Upper lobe of left lung (tissue), 6 donors: ENCODE measurements at regions not wholly inside any gene's neighbourhood (a gene's known extent, or its start where the extent isn't known, plus 50 kb on each side); places are given as distances from the start of the nearest gene placed in this dataset.

ENCODE experiments used
- ATAC-seq, 2 donors: fragments of 200-7000 bp; cut with Tn5 transposase; one replicate each; pipeline ENCODE4 v1.9.1; 2022; ENCODE audit warnings: mild to moderate bottlenecking in 2 of 2, moderate library complexity in 2 of 2; ENCODE audit not compliant: low FRiP score in 2 of 2
- DNase-seq, 2 donors: peaks; one replicate each; pipeline ENCODE4 v3.0.0-alpha.2; 2019 to 2020
- H3K27ac ChIP-seq, 4 donors: fragments of 200-600 bp; sonication (generic); one replicate each; pipeline ENCODE4 v1.5.1; 2016 to 2019
- H3K27me3 ChIP-seq, 4 donors: fragments of 200-600 bp; sonication (generic); one replicate each; pipeline ENCODE4 v1.5.1; 2017 to 2019
- H3K36me3 ChIP-seq, 4 donors: fragments of 200-600 bp; sonication (generic); one replicate each; pipeline ENCODE4 v1.5.1; 2016 to 2019
- H3K4me1 ChIP-seq, 4 donors: fragments of 200-600 bp; sonication (generic); one replicate each; pipeline ENCODE4 v1.5.1; 2018 to 2019
- H3K4me3 ChIP-seq, 4 donors: fragments of 200-600 bp; sonication (generic); one replicate each; pipeline ENCODE4 v1.5.1; 2017 to 2019; ENCODE audit warnings: mild to moderate bottlenecking in 2 of 4, moderate library complexity in 1 of 4
- H3K9me3 ChIP-seq, 4 donors: fragments of 200-600 bp; sonication (generic); one replicate each; pipeline ENCODE4 v1.5.1; 2018 to 2019
- CTCF ChIP-seq, 6 experiments: fragments of 450-650 bp in 4 of 6; fragments of 200-600 bp in 2 of 6; sonication (generic) in 2 of 6; IDR thresholded peaks; one replicate each; pipeline ENCODE4 v1.5.1; 2016 to 2019; ENCODE audit warnings: antibody characterized with exemption in 6 of 6
- EP300 ChIP-seq, 4 donors: sonication (generic); formaldehyde crosslinking; IDR thresholded peaks; one replicate each; pipeline ENCODE4 v1.5.1; 2017; ENCODE audit warnings: antibody characterized with exemption in 4 of 4, control low read depth in 2 of 4
- POLR2A ChIP-seq, 4 donors: fragments of 450-650 bp; IDR thresholded peaks; one replicate each; pipeline ENCODE4 v1.5.1; 2016 to 2017; ENCODE audit warnings: antibody characterized with exemption in 4 of 4, mild to moderate bottlenecking in 2 of 4
- POLR2AphosphoS5 ChIP-seq, 2 donors: sonication (generic); formaldehyde crosslinking; IDR thresholded peaks; one replicate each; pipeline ENCODE4 v1.5.1; 2017; ENCODE audit warnings: antibody characterized with exemption in 2 of 2
- WGBS, 2 donors: methylation state at CpG; one replicate each; pipeline ENCODE4 v1.1.5; 2017 to 2018; 5-methylcytosine and 5-hydroxymethylcytosine counted together
- donor health status: DM: no; HTN: no; CAD: no; lungs with moderate emphysema.
- donor health status: DM: no; HTN: yes; CAD: no; lungs with severe emphysema.

GRCh38 chr6:169156108-169156792, 97.4 kb downstream of the THBS2 start:
- no peak for TF ChIP-seq POLR2AphosphoS5 (IDR thresholded peaks at IDR 0.05)
- TF ChIP-seq CTCF (IDR thresholded peaks at IDR 0.05): no peak
- no peak for TF ChIP-seq POLR2A (IDR thresholded peaks at IDR 0.05)
- no peak for TF ChIP-seq EP300 (IDR thresholded peaks at IDR 0.05)
- 78 to 93% methylated on average over 13 to 17 of the region's 17 CpGs for WGBS, 2 donors
- Histone ChIP-seq H3K4me1 (peaks cover 6 to 14% (median 7%) of the 10 kb centered on the region in 4 donors), H3K9me3 (no peaks in the 10 kb centered on the region), H3K36me3 (no peaks in the 10 kb centered on the region), H3K4me3 (no peak overlapping the region), H3K27ac (no peak overlapping the region), H3K27me3 (no peaks in the 10 kb centered on the region)
- DNase-seq (no peak), ATAC-seq (peak in 1 of 2 donors; percentile 21)

GRCh38 chr6:169155481-169155880, 98.2 kb downstream of the THBS2 start:
- ATAC-seq: no peak
- H3K27me3 ChIP-seq: no peaks in the 10 kb centered on the region
- no peak overlapping the region for H3K27ac ChIP-seq
- TF ChIP-seq POLR2A (IDR thresholded peaks at IDR 0.05) (no peak), EP300 (IDR thresholded peaks at IDR 0.05) (no peak), CTCF (IDR thresholded peaks at IDR 0.05) (no peak), POLR2AphosphoS5 (IDR thresholded peaks at IDR 0.05) (no peak)
- H3K36me3 ChIP-seq: no peaks in the 10 kb centered on the region
- no peak for DNase-seq
- H3K4me1 ChIP-seq: peaks cover 6 to 14% (median 7%) of the 10 kb centered on the region in 4 donors
- 94% methylated on average over 7 of the region's 7 CpGs for WGBS, 2 donors
- H3K9me3 ChIP-seq: no peaks in the 10 kb centered on the region
- no peak overlapping the region for H3K4me3 ChIP-seq

GRCh38 chr6:169153401-169153800, 100.2 kb downstream of the THBS2 start:
- 81 to 93% methylated on average over 4 of the region's 4 CpGs for WGBS, 2 donors
- H3K4me3 ChIP-seq: no peak overlapping the region
- peaks cover 6 to 12% (median 7%) of the 10 kb centered on the region in 4 donors for H3K4me1 ChIP-seq
- no peaks in the 10 kb centered on the region for H3K36me3 ChIP-seq
- ATAC-seq (no peak), DNase-seq (no peak)
- TF ChIP-seq EP300 (IDR thresholded peaks at IDR 0.05) (no peak), POLR2AphosphoS5 (IDR thresholded peaks at IDR 0.05) (no peak), CTCF (IDR thresholded peaks at IDR 0.05) (no peak), POLR2A (IDR thresholded peaks at IDR 0.05) (no peak)
- H3K27me3 ChIP-seq: no peaks in the 10 kb centered on the region
- H3K27ac ChIP-seq: no peak overlapping the region
- H3K9me3 ChIP-seq: peaks cover 0 to 7% (median 0%) of the 10 kb centered on the region in 4 donors

GRCh38 chr6:169146521-169146920, 107.1 kb downstream of the THBS2 start:
- Histone ChIP-seq H3K27ac (no peak overlapping the region), H3K27me3 (no peaks in the 10 kb centered on the region), H3K4me1 (no peaks in the 10 kb centered on the region), H3K9me3 (peaks cover 0 to 7% (median 0%) of the 10 kb centered on the region in 4 donors), H3K36me3 (no peaks in the 10 kb centered on the region), H3K4me3 (no peak overlapping the region)
- DNase-seq: no peak
- ATAC-seq: no peak
- no peak for TF ChIP-seq EP300 (IDR thresholded peaks at IDR 0.05)
- no peak for TF ChIP-seq CTCF (IDR thresholded peaks at IDR 0.05)
- no peak for TF ChIP-seq POLR2A (IDR thresholded peaks at IDR 0.05)
- no peak for TF ChIP-seq POLR2AphosphoS5 (IDR thresholded peaks at IDR 0.05)
- WGBS, 2 donors: 66 to 71% methylated on average over 2 of the region's 2 CpGs

- Histone ChIP-seq H3K4me3 (no peak overlapping the region), H3K9me3 (peaks cover 0 to 7% (median 0%) of the 10 kb centered on the region in 4 donors), H3K4me1 (peaks cover 0 to 1% (median 0%) of the 10 kb centered on the region in 4 donors), H3K27me3 (no peaks in the 10 kb centered on the region), H3K36me3 (no peaks in the 10 kb centered on the region), H3K27ac (no peak overlapping the region)
- ATAC-seq: peak in 1 of 2 donors; percentile 68
- WGBS, 2 donors: 72 to 77% methylated on average over 7 to 10 of the region's 10 CpGs
- no peak for DNase-seq
- TF ChIP-seq POLR2AphosphoS5 (IDR thresholded peaks at IDR 0.05) (no peak), CTCF (IDR thresholded peaks at IDR 0.05) (no peak), EP300 (IDR thresholded peaks at IDR 0.05) (no peak), POLR2A (IDR thresholded peaks at IDR 0.05) (no peak)
Observed at GRCh38 chr6:169145991-169146501, 107.6 kb downstream of the THBS2 start.
